ENCODE measurements at regions not wholly inside any gene's neighbourhood (a gene's known extent, or its start where the extent isn't known, plus 50 kb on each side); places are given as distances from the start of the nearest gene placed in this dataset.
"Not testable (repeated sequence)": the region's sequence is repeated elsewhere in the genome, so short reads cannot be mapped to it uniquely, and the experiment has no call there.

- not testable (repeated sequence) for H3K4me3 ChIP-seq (ENCODE audit: low read depth, low read length); DNase-seq (ENCODE audit: low read depth)
Observed at GRCh38 chr5:122209601-122210000, 80.3 kb downstream of the ZNF474 start.

- no peak for DNase-seq (ENCODE audit: low read depth)
Observed at GRCh38 chr5:122218778-122219177, 89.4 kb downstream of the ZNF474 start.

GRCh38 chr5:122219436-122220166, 90.3 kb downstream of the ZNF474 start:
- DNase-seq (ENCODE audit: low read depth), result no peak
- TF ChIP-seq CTCF (IDR thresholded peaks at IDR 0.05; ENCODE audit: insufficient read depth, low read length), result no peak
- no peak overlapping the region for H3K4me3 ChIP-seq (ENCODE audit: low read depth, low read length)

More at GRCh38 chr5:122218778-122219177, 89.4 kb downstream of the ZNF474 start:
- TF ChIP-seq CTCF (IDR thresholded peaks at IDR 0.05; ENCODE audit: insufficient read depth, low read length), result no peak
- no peak overlapping the region for H3K4me3 ChIP-seq (ENCODE audit: low read depth, low read length)

GRCh38 chr5:122220511-122220910, 91.2 kb downstream of the ZNF474 start:
- H3K4me3 ChIP-seq (ENCODE audit: low read depth, low read length), result no peak overlapping the region
- no peak for DNase-seq (ENCODE audit: low read depth)
- TF ChIP-seq CTCF (IDR thresholded peaks at IDR 0.05; ENCODE audit: insufficient read depth, low read length), result no peak

GRCh38 chr5:122221857-122222256, 90.2 kb upstream of the SNCAIP start:
- TF ChIP-seq CTCF (IDR thresholded peaks at IDR 0.05; ENCODE audit: insufficient read depth, low read length), result no peak
- no peak for DNase-seq (ENCODE audit: low read depth)
- H3K4me3 ChIP-seq (ENCODE audit: low read depth, low read length), result no peak overlapping the region

- TF ChIP-seq CTCF (IDR thresholded peaks at IDR 0.05; ENCODE audit: insufficient read depth, low read length), result no peak
- no peak overlapping the region for H3K4me3 ChIP-seq (ENCODE audit: low read depth, low read length)
- no peak for DNase-seq (ENCODE audit: low read depth)
Observed at GRCh38 chr5:122222580-122222979, 89.5 kb upstream of the SNCAIP start.

- TF ChIP-seq CTCF (IDR thresholded peaks at IDR 0.05; ENCODE audit: insufficient read depth, low read length), result no peak
- no peak overlapping the region for H3K4me3 ChIP-seq (ENCODE audit: low read depth, low read length)
- no peak for DNase-seq (ENCODE audit: low read depth)
Observed at GRCh38 chr5:122228728-122229392, 83.2 kb upstream of the SNCAIP start.
